Left cardiac atrium (tissue), 4 donors: ENCODE measurements at regions not wholly inside any gene's neighbourhood (a gene's known extent, or its start where the extent isn't known, plus 50 kb on each side); places are given as distances from the start of the nearest gene placed in this dataset.

Source experiments
- ATAC-seq, 2 donors: fragments of 200-7000 bp; cut with Tn5 transposase; one replicate each; pipeline ENCODE4 v1.9.1; 2020; ENCODE audit warnings: mild to moderate bottlenecking in 2 of 2, moderate library complexity in 2 of 2
- DNase-seq: peaks from one replicate; pipeline ENCODE4 v3.0.0-alpha.2; 2020
- intact Hi-C, 2 donors: fragments of 100-400 bp; cut with DNase I; formaldehyde crosslinking; loops; one replicate each; pipeline versions ENCODE4 v1.14.1 to v1.15.1; 2022 to 2023
- donor health status: DM: no; HTN: yes; CAD: no.
- donor health status: DM: no; HTN: yes; CAD: no; lungs with severe emphysema.
- donor health status: DM: yes; HTN: yes; CAD: no.
- donor health status: Dilated cardiomyopathy.

GRCh38 chr1:221093903-221094791 is 214.9 kb downstream of the HLX start:
- ATAC-seq, result no peak
- DNase-seq, result no peak
- intact Hi-C loops, result no loop called here

GRCh38 chr1:221097479-221098281 is 218.4 kb downstream of the HLX start:
- intact Hi-C loops, result no loop called here
- no peak for DNase-seq

GRCh38 chr1:221098471-221099405 is 219.5 kb downstream of the HLX start:
- ATAC-seq, result peak; percentile 27 to 63
- intact Hi-C loops, result no loop called here
- DNase-seq, result no peak

More at GRCh38 chr1:221097479-221098281, 218.4 kb downstream of the HLX start:
- peak in 1 of 2 donors; percentile 36 for ATAC-seq

GRCh38 chr1:221099747-221100595 is 220.7 kb downstream of the HLX start:
- no peak for ATAC-seq
- intact Hi-C loops, result no loop called here

GRCh38 chr1:221100611-221101010 is 221.4 kb downstream of the HLX start:
- DNase-seq, result no peak
- intact Hi-C loops, result no loop called here
- ATAC-seq, result peak; percentile 41 to 69

More at GRCh38 chr1:221099747-221100595, 220.7 kb downstream of the HLX start:
- no peak for DNase-seq

- DNase-seq (no peak), ATAC-seq (peak in 1 of 2 donors; percentile 32)
- intact Hi-C loops, result no loop called here
These were observed 222.8 kb downstream of the HLX start for GRCh38 chr1:221101807-221102605.

GRCh38 chr1:221104596-221104995 is 225.4 kb downstream of the HLX start:
- no peak for DNase-seq
- ATAC-seq, result no peak
- intact Hi-C loops, result no loop called here

GRCh38 chr1:221105578-221105977 is 226.3 kb downstream of the HLX start:
- ATAC-seq, result no peak
- intact Hi-C loops, result no loop called here
- no peak for DNase-seq

GRCh38 chr1:221106616-221107015 is 227.4 kb downstream of the HLX start:
- ATAC-seq (no peak), DNase-seq (no peak)
- intact Hi-C loops, result no loop called here

- intact Hi-C loops, result no loop called here
- ATAC-seq (no peak), DNase-seq (no peak)
These were observed 230.7 kb downstream of the HLX start for GRCh38 chr1:221109930-221110329.

- ATAC-seq (no peak), DNase-seq (no peak)
- intact Hi-C loops, result no loop called here
These were observed 237.9 kb downstream of the HLX start for GRCh38 chr1:221117133-221117532.

GRCh38 chr1:221117548-221117951 is 238.3 kb downstream of the HLX start:
- intact Hi-C loops, result no loop called here
- peak; percentile 59 for DNase-seq
- peak; percentile 93 to 97 for ATAC-seq

GRCh38 chr1:221118176-221118937 is 239.1 kb downstream of the HLX start:
- intact Hi-C loops, result no loop called here
- no peak for DNase-seq
- ATAC-seq, result peak in 1 of 2 donors; percentile 57

GRCh38 chr1:221118938-221119320 is 239.7 kb downstream of the HLX start:
- intact Hi-C loops, result no loop called here
- DNase-seq (no peak), ATAC-seq (peak; percentile 33 to 57)

- DNase-seq, result no peak
- intact Hi-C loops, result no loop called here
- no peak for ATAC-seq
These were observed 243.3 kb downstream of the HLX start for GRCh38 chr1:221122501-221122900.

GRCh38 chr1:221125976-221126375 is 246.7 kb downstream of the HLX start:
- intact Hi-C loops, result no loop called here
- DNase-seq (no peak), ATAC-seq (no peak)

- peak in 1 of 2 donors; percentile 34 for ATAC-seq
- intact Hi-C loops, result no loop called here
These were observed 258.4 kb downstream of the HLX start for GRCh38 chr1:221137666-221138065.

More at GRCh38 chr1:221137666-221138065, 258.4 kb downstream of the HLX start:
- DNase-seq, result no peak
